ENCODE measurements at regions not wholly inside any gene's neighbourhood (a gene's known extent, or its start where the extent isn't known, plus 50 kb on each side); places are given as distances from the start of the nearest gene placed in this dataset.

DNA sequence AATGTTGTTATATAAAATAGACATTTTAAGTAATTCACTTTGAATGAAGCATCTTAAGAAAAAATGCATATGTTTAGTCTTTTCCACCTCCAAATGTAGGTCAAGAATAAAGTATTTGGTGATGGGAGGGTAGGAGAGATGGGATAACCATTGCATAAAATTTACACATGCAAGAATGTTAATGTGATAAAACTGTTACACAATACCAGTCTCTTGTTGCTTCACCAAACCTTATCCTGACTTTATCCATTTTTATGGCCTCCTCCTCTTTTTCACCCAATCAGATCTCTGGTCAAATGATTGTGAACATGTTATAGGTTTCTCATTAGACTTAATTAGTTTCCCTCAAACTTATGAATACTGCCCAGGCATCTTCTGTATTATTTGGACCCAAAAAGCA lies 994.5 kb upstream of the FLRT2 start:
- POLR2A ChIA-PET: no interaction called here
- TF ChIP-seq HDGF (IDR thresholded peaks at IDR 0.05; ENCODE audit: borderline replicate concordance): no peak
- CTCF ChIA-PET: no interaction called here
- DNase-seq (ENCODE audit: extremely low spot score): no peak

DNA sequence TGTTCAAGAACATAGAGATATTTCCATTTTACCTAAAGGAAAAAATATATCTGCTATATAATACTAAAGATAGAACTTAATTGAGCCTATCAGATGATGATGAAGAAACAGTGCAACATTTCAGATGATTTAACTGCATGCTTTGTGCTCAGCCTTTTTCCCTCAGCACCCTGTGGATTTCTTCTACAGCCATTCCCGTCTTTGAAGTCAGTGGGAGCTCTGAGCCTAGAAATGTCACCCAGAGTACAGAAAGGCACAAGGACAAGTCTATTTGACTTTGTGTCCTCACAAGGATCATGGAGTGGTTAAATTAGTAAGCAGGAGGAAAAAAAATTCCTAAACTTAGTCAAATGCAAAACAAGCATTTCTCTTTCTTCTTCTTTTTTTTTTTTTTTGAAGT lies 994.0 kb upstream of the FLRT2 start:
- no peak for DNase-seq (ENCODE audit: extremely low spot score)
- TF ChIP-seq CTBP1 (IDR thresholded peaks at IDR 0.05; ENCODE audit: borderline replicate concordance): no peak
- ChIA-PET CTCF (no interaction called here), POLR2A (no interaction called here)

DNA sequence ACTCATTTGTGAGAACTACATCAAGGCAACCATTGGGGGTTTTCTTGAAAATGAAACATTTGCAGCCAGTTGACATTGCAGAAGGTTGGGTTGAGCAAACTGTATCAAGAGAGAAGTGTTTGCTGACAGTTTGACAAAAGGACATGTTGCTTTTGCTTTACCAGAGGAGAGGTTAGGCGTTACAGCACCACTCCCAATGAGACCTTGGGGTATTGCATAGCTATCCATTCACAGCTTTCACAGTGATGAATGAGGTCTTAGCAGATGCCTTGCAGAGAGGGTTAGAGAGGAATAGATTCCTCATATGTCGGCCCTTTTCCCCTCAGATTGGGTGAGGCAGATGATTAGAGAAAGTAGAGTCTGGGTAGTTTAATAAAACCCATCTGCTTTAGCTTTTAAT lies 988.9 kb upstream of the FLRT2 start:
- POLR2A ChIA-PET: no interaction called here
- CTCF ChIA-PET: no interaction called here
- TF ChIP-seq CTBP1 (IDR thresholded peaks at IDR 0.05; ENCODE audit: borderline replicate concordance) (no peak), SUZ12 (IDR thresholded peaks at IDR 0.05) (no peak), NFRKB (IDR thresholded peaks at IDR 0.05) (no peak), FOXA1 (IDR thresholded peaks at IDR 0.05) (no peak), HDGF (IDR thresholded peaks at IDR 0.05; ENCODE audit: borderline replicate concordance) (no peak), ZNF384 (IDR thresholded peaks at IDR 0.05) (no peak), FOXM1 (IDR thresholded peaks at IDR 0.05; ENCODE audit: borderline replicate concordance) (no peak)
- DNase-seq (ENCODE audit: extremely low spot score): no peak

DNA sequence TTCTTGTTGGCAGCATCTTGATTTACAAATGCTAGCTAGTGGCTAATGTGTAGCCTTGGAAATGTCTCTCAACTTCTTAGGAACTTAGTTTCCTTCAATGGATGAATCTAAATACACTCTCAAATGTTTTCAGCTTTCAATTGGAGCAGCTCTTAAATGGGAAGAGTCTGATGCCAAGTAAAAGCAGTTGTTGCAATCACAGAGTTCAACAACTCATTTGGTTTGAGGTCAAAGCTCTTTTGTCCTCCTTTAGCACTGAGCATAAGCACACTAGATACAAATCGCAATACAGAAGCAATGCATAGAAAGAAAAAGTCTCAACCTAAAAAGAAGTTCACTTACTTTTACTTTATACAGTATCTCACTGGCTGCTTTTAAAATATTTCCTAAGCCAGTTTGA lies 986.1 kb upstream of the FLRT2 start:
- TF ChIP-seq SUZ12 (IDR thresholded peaks at IDR 0.05) (no peak), SP1 (IDR thresholded peaks at IDR 0.05) (no peak), LEF1 (IDR thresholded peaks at IDR 0.05; ENCODE audit: borderline replicate concordance) (no peak), ARNT (IDR thresholded peaks at IDR 0.05) (no peak), FOXK2 (IDR thresholded peaks at IDR 0.05) (no peak), BHLHE40 (IDR thresholded peaks at IDR 0.05; ENCODE audit: borderline replicate concordance) (no peak), FOXM1 (IDR thresholded peaks at IDR 0.05; ENCODE audit: borderline replicate concordance) (no peak), ZNF384 (IDR thresholded peaks at IDR 0.05) (no peak), ELF4 (IDR thresholded peaks at IDR 0.05) (no peak), L3MBTL2 (conservative IDR thresholded peaks at IDR 0.05) (no peak), HDGF (IDR thresholded peaks at IDR 0.05; ENCODE audit: borderline replicate concordance) (no peak), CTBP1 (IDR thresholded peaks at IDR 0.05; ENCODE audit: borderline replicate concordance) (no peak), FOXA1 (IDR thresholded peaks at IDR 0.05) (no peak), NFRKB (IDR thresholded peaks at IDR 0.05) (no peak), TARDBP (IDR thresholded peaks at IDR 0.05) (no peak)
- TF ChIP-seq, protein P1, sequence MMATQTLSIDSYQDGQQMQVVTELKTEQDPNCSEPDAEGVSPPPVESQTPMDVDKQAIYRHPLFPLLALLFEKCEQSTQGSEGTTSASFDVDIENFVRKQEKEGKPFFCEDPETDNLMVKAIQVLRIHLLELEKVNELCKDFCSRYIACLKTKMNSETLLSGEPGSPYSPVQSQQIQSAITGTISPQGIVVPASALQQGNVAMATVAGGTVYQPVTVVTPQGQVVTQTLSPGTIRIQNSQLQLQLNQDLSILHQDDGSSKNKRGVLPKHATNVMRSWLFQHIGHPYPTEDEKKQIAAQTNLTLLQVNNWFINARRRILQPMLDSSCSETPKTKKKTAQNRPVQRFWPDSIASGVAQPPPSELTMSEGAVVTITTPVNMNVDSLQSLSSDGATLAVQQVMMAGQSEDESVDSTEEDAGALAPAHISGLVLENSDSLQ (IDR thresholded peaks at IDR 0.05): no peak
- POLR2A ChIA-PET: no interaction called here
- CTCF ChIA-PET: no interaction called here
- no peak for DNase-seq (ENCODE audit: extremely low spot score)

DNA sequence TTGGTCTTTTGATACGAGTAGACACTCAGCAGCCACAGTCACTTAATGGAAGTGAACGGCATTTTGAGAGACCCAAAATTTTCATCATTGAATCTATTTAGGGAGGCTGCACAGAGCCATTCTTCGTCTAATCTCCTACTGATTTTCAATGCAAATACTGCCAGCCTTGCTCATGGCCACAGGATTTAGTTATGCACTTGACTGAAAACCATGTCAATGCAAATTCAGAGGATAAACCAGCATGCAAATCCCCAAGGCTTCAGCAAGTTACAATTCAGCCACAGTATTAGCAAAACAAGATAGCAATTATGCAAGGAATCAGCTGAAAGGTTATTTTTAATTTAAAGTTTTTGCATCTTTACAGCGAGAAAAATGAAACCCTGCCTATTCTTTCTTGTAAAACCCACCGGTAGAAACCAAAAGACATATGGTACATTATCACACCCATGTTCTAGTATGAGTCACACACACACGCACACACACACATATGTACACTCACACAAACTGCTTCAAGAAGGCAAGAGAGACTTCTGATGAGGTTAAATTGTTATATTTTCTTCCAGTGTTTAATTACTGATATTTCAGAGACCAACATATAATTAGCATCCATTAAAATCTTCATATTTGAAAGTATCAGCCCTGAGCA lies 985.3 kb upstream of the FLRT2 start:
- DNase-seq (ENCODE audit: extremely low spot score): no peak
- CTCF ChIA-PET: no interaction called here
- POLR2A ChIA-PET: no interaction called here
- TF ChIP-seq SUZ12 (IDR thresholded peaks at IDR 0.05) (no peak), NFRKB (IDR thresholded peaks at IDR 0.05) (no peak), CTBP1 (IDR thresholded peaks at IDR 0.05; ENCODE audit: borderline replicate concordance) (no peak), FOXK2 (IDR thresholded peaks at IDR 0.05) (no peak), SP1 (IDR thresholded peaks at IDR 0.05) (no peak), ZNF384 (IDR thresholded peaks at IDR 0.05) (no peak), ELF4 (IDR thresholded peaks at IDR 0.05) (no peak), ARNT (IDR thresholded peaks at IDR 0.05) (no peak), FOXM1 (IDR thresholded peaks at IDR 0.05; ENCODE audit: borderline replicate concordance) (no peak), BHLHE40 (IDR thresholded peaks at IDR 0.05; ENCODE audit: borderline replicate concordance) (no peak), TARDBP (IDR thresholded peaks at IDR 0.05) (no peak), LEF1 (IDR thresholded peaks at IDR 0.05; ENCODE audit: borderline replicate concordance) (no peak)

DNA sequence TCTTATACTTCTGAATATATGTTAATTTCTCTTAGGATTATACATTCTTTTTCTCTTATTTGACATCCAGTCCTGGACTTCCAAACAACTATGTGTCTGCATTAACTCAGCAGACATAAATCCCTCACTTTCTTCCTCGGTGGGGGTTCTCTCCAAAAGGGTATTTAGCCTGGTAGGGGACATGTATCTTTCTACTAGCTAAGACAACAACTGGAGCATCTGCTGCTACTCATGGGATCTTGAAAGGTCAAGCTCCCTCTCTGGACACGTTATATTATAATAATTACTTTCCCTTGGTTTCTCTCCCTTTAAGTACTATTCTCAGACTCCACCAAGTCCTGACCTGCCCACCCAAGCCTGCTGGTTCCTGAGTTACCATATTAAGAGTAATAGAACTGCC lies 983.7 kb upstream of the FLRT2 start:
- POLR2A ChIA-PET: no interaction called here
- DNase-seq (ENCODE audit: extremely low spot score): no peak
- TF ChIP-seq CTBP1 (IDR thresholded peaks at IDR 0.05; ENCODE audit: borderline replicate concordance): no peak
- TF ChIP-seq SUZ12 (IDR thresholded peaks at IDR 0.05): no peak
- TF ChIP-seq ELF4 (IDR thresholded peaks at IDR 0.05): no peak
- TF ChIP-seq ZNF384 (IDR thresholded peaks at IDR 0.05): no peak
- no peak for TF ChIP-seq NFRKB (IDR thresholded peaks at IDR 0.05)
- TF ChIP-seq L3MBTL2 (conservative IDR thresholded peaks at IDR 0.05): no peak
- TF ChIP-seq ARNT (IDR thresholded peaks at IDR 0.05): no peak
- TF ChIP-seq, protein P1 (IDR thresholded peaks at IDR 0.05): no peak
- TF ChIP-seq FOXK2 (IDR thresholded peaks at IDR 0.05): no peak
- no peak for TF ChIP-seq FOXA1 (IDR thresholded peaks at IDR 0.05)
- no peak for TF ChIP-seq HDGF (IDR thresholded peaks at IDR 0.05; ENCODE audit: borderline replicate concordance)
- TF ChIP-seq FOXM1 (IDR thresholded peaks at IDR 0.05; ENCODE audit: borderline replicate concordance): no peak
- TF ChIP-seq BHLHE40 (IDR thresholded peaks at IDR 0.05; ENCODE audit: borderline replicate concordance): no peak
- no peak for TF ChIP-seq LEF1 (IDR thresholded peaks at IDR 0.05; ENCODE audit: borderline replicate concordance)
- CTCF ChIA-PET: no interaction called here

DNA sequence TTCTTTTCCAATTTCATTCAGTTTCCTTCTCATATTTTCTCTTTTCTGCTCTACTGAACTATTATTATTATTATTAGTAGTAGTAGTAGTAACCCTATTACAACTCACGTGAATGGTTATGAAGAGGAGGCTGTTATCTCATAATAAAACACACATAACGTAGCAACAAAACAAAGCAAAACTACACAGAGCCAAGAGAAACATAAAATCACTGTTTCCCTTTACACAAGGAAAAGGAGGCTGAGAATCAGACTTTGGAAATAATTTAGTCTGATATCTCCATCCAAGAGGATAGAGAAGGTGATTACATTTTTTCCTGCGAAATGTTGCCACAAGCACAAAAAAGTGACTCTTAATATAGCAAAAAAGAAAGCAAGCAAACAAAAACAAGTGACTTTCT lies 975.8 kb upstream of the FLRT2 start:
- no peak for DNase-seq (ENCODE audit: extremely low spot score)
- ChIA-PET POLR2A (no interaction called here), CTCF (no interaction called here)
- TF ChIP-seq HDGF (IDR thresholded peaks at IDR 0.05; ENCODE audit: borderline replicate concordance) (no peak), CTBP1 (IDR thresholded peaks at IDR 0.05; ENCODE audit: borderline replicate concordance) (no peak), FOXK2 (IDR thresholded peaks at IDR 0.05) (no peak), ARNT (IDR thresholded peaks at IDR 0.05) (no peak), LEF1 (IDR thresholded peaks at IDR 0.05; ENCODE audit: borderline replicate concordance) (no peak), SP1 (IDR thresholded peaks at IDR 0.05) (no peak), BHLHE40 (IDR thresholded peaks at IDR 0.05; ENCODE audit: borderline replicate concordance) (no peak), ELF4 (IDR thresholded peaks at IDR 0.05) (no peak), SUZ12 (IDR thresholded peaks at IDR 0.05) (no peak), L3MBTL2 (conservative IDR thresholded peaks at IDR 0.05) (no peak), FOXM1 (IDR thresholded peaks at IDR 0.05; ENCODE audit: borderline replicate concordance) (no peak), TARDBP (IDR thresholded peaks at IDR 0.05) (no peak), ZNF384 (IDR thresholded peaks at IDR 0.05) (no peak), FOXA1 (IDR thresholded peaks at IDR 0.05) (no peak), NFRKB (IDR thresholded peaks at IDR 0.05) (no peak)
- TF ChIP-seq, protein P1 (IDR thresholded peaks at IDR 0.05): no peak
